Activated T-cell treated with anti-CD3 and anti-CD28 coated beads, Interleukin-2, amount 50 U/mL, for 24 hours (primary cell): ENCODE measurements at regions not wholly inside any gene's neighbourhood (a gene's known extent, or its start where the extent isn't known, plus 50 kb on each side); places are given as distances from the start of the nearest gene placed in this dataset.
"Not testable (repeated sequence)": the region's sequence is repeated elsewhere in the genome, so short reads cannot be mapped to it uniquely, and the experiment has no call there.

Experiments
- DNase-seq: peaks from one replicate; pipeline ENCODE4 v3.0.0-alpha.2; 2020
- H3K27ac Mint-ChIP-seq: 2 replicates; pipeline ENCODE4 v1.8.0; 2020; ENCODE audit warnings: mild to moderate bottlenecking, mixed read lengths
- H3K27me3 Mint-ChIP-seq: 2 replicates; pipeline ENCODE4 v1.8.0; 2020; ENCODE audit warnings: mixed read lengths
- H3K36me3 Mint-ChIP-seq: 2 replicates; pipeline ENCODE4 v1.8.0; 2020; ENCODE audit warnings: low read depth, mixed read lengths
- H3K4me1 Mint-ChIP-seq: 2 replicates; pipeline ENCODE4 v1.8.0; 2020; ENCODE audit warnings: low read depth, mixed read lengths
- H3K4me3 Mint-ChIP-seq: 2 replicates; pipeline ENCODE4 v1.8.0; 2020; ENCODE audit warnings: mild to moderate bottlenecking, moderate library complexity, mixed read lengths
- H3K9me3 Mint-ChIP-seq: 2 replicates; pipeline ENCODE4 v1.8.0; 2020; ENCODE audit warnings: mixed read lengths

DNA sequence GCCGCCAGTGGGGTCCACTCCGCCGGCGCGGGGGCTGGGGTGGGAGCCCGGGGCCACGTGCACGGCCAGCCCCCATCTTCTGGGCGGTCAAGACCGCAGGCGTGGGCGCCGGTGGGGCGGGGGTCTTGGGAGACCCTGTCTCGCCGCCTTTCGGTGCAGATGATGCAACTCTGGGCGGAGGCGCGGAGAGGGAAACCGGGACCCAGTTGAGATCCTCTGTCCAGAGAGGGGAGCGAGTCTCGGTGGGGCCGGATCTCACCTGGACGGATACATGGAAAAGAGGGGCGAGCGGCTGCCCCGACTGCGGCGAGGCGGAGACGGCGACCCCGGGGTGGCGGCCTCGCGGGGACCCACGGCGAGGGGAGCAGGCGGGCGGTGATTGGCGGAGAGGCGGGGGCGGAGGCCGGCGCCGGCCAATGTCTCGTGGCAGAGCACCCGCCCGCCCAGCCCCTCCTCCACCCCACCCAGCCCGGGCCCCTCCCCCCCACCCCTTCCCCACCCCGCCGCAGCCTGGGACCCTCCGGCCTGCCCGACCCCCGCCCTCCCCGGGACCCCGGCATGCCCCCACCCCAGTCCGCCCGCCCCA lies 4054.1 kb upstream of the TPTE start:
- H3K27ac Mint-ChIP-seq, H3K36me3 Mint-ChIP-seq, DNase-seq, H3K9me3 Mint-ChIP-seq, H3K27me3 Mint-ChIP-seq, H3K4me1 Mint-ChIP-seq, H3K4me3 Mint-ChIP-seq: not testable (repeated sequence)

- not testable (repeated sequence) for H3K9me3 Mint-ChIP-seq, DNase-seq, H3K27ac Mint-ChIP-seq, H3K4me3 Mint-ChIP-seq, H3K4me1 Mint-ChIP-seq, H3K36me3 Mint-ChIP-seq, H3K27me3 Mint-ChIP-seq
Measured at GRCh38 chr21:6467907-6468306, 4053.5 kb upstream of the TPTE start.

DNA sequence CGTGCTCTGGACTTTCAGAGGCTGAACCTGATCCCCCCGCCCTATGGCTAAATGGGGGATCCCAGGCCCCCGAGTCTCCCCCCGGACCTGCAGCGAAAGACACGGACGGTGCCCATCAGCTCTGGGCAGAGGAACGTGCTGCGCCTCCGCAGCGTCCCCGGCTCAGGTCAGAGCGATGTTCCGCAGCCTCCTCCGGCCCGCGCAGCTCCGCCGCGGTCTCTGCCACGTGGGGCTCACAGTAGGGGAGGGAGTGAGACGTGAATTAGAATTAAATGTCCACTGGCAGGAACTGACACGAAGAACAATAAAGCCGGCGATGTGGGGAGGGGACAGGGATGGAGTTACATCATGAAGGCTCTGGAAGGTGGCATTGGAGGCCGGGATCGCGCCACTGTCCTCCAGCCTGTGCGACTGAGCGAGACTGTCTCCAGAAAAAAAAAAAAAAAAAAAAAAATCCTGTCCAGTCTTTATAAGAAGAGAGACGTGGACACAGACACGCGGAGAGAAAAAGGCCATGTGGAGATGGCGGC lies 4053.0 kb upstream of the TPTE start:
- not testable (repeated sequence) for H3K4me1 Mint-ChIP-seq, H3K27ac Mint-ChIP-seq, H3K9me3 Mint-ChIP-seq, H3K27me3 Mint-ChIP-seq, DNase-seq, H3K4me3 Mint-ChIP-seq, H3K36me3 Mint-ChIP-seq

DNA sequence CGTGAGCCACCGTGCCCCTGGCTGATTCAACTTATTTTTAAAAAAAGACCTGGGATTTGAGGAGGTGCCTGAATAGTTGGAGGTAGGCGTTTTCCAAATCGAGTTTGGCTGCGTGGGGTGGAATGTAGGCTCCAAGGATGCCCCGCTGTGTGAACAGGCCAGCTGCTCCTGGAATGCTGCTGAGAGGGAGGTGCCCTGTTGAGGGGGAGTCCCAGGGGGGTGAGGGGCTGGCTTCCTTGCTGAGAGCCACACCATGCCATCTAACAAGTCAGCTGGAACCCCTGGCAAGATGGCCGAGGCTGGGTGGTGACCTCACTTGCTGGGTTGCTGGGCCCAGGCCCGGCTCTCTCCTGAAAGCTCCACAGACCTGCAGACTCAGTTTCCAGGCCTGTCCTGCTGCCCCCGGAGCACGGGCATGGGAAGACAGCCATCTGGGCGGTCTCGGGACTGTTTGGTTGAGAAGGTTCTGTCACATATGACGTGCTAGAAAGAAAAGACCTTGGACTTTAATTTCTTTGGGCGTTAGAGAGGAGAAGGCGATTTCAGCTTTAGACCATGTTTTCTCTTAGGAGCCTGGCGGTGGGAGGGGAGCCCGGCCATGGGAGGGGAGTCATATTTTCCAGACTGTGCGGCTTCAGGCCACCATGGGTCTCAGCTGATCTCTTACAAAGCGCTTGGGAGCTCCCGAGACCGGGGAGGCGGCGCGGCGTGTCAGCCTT lies 4047.0 kb upstream of the TPTE start:
- DNase-seq, H3K27ac Mint-ChIP-seq, H3K36me3 Mint-ChIP-seq, H3K27me3 Mint-ChIP-seq, H3K4me1 Mint-ChIP-seq, H3K9me3 Mint-ChIP-seq, H3K4me3 Mint-ChIP-seq: not testable (repeated sequence)

GRCh38 chr21:6481116-6481515 lies 4040.3 kb upstream of the TPTE start:
- not testable (repeated sequence) for H3K27ac Mint-ChIP-seq, H3K4me3 Mint-ChIP-seq, H3K27me3 Mint-ChIP-seq, H3K9me3 Mint-ChIP-seq, H3K36me3 Mint-ChIP-seq, DNase-seq, H3K4me1 Mint-ChIP-seq

DNA sequence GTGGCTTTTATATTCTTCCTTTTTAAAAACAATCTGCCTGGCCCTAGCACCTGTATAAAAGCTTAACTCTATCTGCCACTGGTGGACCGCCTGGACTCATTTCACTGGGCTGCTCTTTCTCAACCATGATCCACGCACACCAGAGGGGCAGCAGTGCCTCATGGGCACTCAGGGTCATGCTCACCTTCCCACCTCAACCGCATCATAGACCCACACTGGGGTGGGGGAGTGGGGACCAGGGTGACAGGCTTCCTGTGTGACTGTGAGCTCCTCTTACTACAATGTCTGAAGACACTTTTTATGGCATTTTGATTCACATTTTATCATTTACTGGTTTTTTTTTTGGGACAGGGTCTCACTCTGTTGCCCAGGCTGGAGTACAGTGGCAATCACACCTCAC lies 4038.8 kb upstream of the TPTE start:
- not testable (repeated sequence) for DNase-seq, H3K9me3 Mint-ChIP-seq, H3K4me1 Mint-ChIP-seq, H3K27me3 Mint-ChIP-seq, H3K4me3 Mint-ChIP-seq, H3K36me3 Mint-ChIP-seq, H3K27ac Mint-ChIP-seq

DNA sequence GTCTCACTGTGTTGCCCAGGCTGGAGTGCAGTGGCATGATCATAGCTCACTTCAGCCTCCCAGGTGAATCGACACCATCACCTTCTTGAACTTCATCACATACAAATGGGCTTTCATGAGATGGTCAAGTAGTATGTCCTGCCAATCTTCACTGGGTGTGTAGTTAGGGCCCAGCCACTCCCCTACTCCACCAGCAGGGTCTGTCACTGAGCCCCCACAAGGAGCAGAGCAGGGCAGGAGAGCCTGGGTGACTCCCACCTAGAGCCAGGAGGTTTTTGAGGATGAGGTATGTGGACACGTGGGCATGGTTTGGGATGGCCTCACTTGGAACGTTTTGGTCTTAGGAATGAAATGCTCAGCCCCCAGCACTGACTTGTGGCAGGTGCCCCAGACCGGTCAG lies 4037.7 kb upstream of the TPTE start:
- not testable (repeated sequence) for DNase-seq, H3K36me3 Mint-ChIP-seq, H3K4me3 Mint-ChIP-seq, H3K4me1 Mint-ChIP-seq, H3K27ac Mint-ChIP-seq, H3K27me3 Mint-ChIP-seq, H3K9me3 Mint-ChIP-seq

DNA sequence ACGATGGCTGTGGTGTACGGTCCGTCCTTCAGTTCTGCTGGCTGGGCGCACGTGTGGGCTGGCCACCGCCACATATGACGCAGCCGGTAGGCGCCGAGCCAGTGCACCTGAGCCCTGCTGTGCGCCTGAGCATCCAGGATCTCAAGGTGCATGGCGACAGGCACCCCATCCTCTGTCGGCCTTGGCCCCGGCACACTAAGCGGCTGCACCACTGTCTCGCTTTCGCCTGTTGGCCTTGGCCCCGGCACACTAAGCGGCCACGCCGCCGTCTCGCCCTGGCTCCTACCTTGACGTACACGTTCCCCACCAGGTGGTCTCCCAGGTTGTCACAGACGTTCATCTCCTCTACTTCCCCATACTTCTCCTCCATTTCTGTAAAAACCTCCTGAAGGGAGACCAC lies 4034.6 kb upstream of the TPTE start:
- H3K36me3 Mint-ChIP-seq, H3K27me3 Mint-ChIP-seq, DNase-seq, H3K9me3 Mint-ChIP-seq, H3K4me1 Mint-ChIP-seq, H3K4me3 Mint-ChIP-seq, H3K27ac Mint-ChIP-seq: not testable (repeated sequence)

DNA sequence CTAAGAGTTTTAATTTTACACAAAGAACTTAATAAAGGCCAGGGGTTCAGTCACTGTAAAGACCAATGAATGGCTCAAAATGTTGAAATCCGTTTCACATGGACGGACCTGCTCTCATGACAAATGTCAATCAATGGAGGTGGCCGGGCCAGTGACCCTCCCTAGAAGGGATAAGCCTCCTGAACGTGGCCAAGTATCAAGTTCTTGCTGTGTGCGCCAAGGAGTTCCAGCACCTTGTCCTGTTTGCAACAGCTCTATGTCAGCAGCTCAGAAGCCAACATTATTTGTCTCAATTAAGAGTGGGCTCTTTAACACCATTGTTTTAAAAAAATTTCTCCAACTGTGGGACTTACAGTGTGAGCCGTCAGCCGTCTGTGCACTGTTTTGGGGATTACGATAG lies 4028.7 kb upstream of the TPTE start:
- not testable (repeated sequence) for H3K36me3 Mint-ChIP-seq, H3K4me1 Mint-ChIP-seq, H3K27ac Mint-ChIP-seq, DNase-seq, H3K27me3 Mint-ChIP-seq, H3K9me3 Mint-ChIP-seq, H3K4me3 Mint-ChIP-seq

GRCh38 chr21:6493957-6494356 lies 4027.4 kb upstream of the TPTE start:
- not testable (repeated sequence) for H3K27ac Mint-ChIP-seq, H3K27me3 Mint-ChIP-seq, H3K4me1 Mint-ChIP-seq, H3K36me3 Mint-ChIP-seq, DNase-seq, H3K4me3 Mint-ChIP-seq, H3K9me3 Mint-ChIP-seq

- H3K36me3 Mint-ChIP-seq, H3K27me3 Mint-ChIP-seq, DNase-seq, H3K27ac Mint-ChIP-seq, H3K4me3 Mint-ChIP-seq, H3K4me1 Mint-ChIP-seq, H3K9me3 Mint-ChIP-seq: not testable (repeated sequence)
Measured at GRCh38 chr21:6496356-6496755, 4025.0 kb upstream of the TPTE start.

DNA sequence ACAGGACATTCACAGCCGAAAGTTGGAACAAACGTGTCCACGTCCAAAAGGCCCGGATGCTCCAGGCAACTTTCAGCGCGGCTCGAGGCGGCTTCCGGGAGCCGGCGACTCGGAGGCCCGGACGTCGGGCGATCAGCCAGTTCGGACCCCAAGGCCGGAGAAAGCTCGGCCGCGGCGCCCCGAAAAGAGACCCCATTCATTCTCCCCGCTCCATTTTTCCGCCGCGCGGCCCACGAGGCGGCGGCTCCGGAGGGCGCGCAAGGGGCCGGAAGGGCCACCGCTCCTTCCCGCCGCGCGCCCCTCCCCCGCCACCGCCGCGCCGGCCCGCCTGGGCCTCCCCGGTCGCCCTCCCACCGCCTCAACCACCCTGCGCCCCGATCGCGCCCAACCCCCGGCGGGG lies 4022.7 kb upstream of the TPTE start:
- H3K9me3 Mint-ChIP-seq, H3K4me1 Mint-ChIP-seq, H3K27me3 Mint-ChIP-seq, H3K36me3 Mint-ChIP-seq: not testable (repeated sequence)
- Mint-ChIP-seq H3K27ac (peak overlapping the region; percentile 79), H3K4me3 (peak overlapping the region; percentile 74)
- DNase-seq = peak; percentile 68

- not testable (repeated sequence) for H3K27ac Mint-ChIP-seq, H3K9me3 Mint-ChIP-seq, H3K27me3 Mint-ChIP-seq, H3K36me3 Mint-ChIP-seq, H3K4me1 Mint-ChIP-seq, H3K4me3 Mint-ChIP-seq
- peak; percentile 84 for DNase-seq
Measured at GRCh38 chr21:6499128-6499826, 4022.1 kb upstream of the TPTE start.

DNA sequence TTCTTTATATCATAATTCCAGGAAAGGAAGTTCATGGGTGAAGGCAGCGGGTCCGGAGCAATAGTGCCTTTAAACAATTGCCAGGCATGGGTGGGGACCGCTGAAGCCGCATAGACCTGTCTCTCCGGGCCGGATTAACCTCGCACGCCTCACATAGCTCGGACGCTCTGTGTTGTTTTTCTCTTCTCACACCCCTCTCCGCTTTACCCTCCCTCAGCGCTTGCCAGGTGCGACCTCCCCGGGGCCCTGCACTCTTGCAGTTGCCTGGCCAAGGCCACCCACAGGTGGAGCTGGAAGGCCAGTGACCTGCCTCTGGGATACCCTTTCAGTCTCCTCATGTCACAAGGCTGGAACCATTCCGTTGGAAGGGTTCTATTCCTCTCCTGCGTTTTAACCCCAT lies 4021.5 kb upstream of the TPTE start:
- H3K4me3 Mint-ChIP-seq, H3K36me3 Mint-ChIP-seq, H3K27me3 Mint-ChIP-seq, H3K4me1 Mint-ChIP-seq, H3K27ac Mint-ChIP-seq, DNase-seq, H3K9me3 Mint-ChIP-seq: not testable (repeated sequence)

DNA sequence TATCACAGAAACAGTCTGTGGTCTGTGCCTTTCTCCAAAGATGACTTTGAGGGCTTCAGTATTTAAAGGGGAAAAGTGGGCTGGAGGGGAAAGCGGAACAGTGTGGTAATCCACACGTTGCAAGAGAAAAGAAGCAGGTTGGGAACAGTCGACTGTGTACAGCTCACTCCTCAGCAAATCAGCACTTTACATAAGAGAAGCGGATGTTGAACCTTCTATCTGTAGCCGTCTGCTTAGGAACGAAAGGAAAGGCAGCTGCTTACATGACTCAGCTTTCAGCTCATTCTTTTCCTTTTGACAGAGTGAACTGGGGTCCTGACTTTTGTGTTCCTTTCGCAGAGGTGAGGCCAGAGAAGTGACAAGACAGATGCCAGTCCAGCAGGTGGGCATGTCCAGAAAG lies 4020.7 kb upstream of the TPTE start:
- not testable (repeated sequence) for H3K27ac Mint-ChIP-seq, H3K4me3 Mint-ChIP-seq, H3K9me3 Mint-ChIP-seq, DNase-seq, H3K27me3 Mint-ChIP-seq, H3K4me1 Mint-ChIP-seq, H3K36me3 Mint-ChIP-seq
